ENCODE measurements at regions not wholly inside any gene's neighbourhood (a gene's known extent, or its start where the extent isn't known, plus 50 kb on each side); places are given as distances from the start of the nearest gene placed in this dataset.

DNA sequence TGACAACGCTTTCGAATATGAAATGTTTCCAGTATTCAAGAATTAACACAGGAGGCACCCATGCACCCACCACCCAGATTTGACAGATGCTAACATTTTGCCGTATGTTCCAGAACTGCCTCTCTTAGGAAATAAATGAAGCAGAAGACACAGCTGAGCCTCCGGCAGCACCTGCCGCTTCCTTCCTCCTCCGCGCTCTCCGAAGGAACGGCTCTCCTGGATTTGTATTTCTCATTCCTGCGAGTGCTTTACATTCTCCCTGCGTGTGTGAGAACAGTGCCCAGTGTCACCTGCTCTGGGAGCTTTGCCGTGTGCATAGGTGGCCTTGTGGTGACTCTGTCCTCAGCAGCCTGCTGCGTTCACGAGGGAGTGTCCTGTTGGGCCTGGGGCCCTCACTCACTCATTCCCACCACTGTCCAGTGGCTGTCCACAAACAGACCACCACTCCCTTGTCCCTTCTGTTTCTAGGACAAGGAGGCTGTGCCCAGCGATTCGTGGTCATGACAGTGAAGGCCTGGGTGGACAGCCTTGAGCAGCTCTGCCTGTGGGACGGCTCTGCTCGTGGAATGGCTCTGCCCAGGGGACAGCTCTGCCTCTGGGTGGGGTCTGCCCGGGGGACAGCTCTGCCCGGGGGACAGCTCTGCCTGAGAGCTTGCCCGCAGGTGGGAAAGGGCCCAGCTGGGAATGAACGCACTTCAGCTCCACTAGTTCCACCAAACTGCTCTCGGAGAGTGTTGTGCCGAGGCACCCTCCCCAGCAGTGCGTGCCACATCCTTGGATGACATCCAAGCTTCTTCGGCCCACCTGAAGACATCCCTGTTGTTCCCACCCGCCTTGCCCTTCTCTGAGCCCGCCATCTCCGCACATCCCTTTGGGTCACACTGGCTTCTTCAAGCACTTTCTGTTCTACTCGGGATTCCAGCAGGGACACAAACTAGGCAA is 170.5 kb upstream of the PPP1R26 start:
- DNase-seq (ENCODE audit: low read depth, low spot score): no peak

DNA sequence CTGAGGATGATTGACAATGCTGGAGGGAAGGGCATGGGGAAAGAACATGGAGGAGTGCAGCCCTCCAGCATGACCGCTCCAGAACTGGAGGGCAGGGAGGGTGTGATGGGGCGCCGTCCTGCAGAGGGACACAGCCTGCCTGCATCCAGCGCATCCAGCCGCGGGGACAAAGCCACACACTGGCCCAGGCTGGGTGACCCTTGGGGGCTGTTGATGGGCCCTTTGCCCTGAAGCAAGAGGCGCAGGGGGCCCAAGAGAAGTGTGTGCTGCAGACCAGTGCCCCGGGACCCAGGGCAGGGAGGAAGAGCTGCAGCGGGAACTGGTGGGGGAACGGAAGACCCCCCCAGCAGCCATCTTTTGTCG is 169.8 kb upstream of the PPP1R26 start:
- no peak for DNase-seq (ENCODE audit: low read depth, low spot score)

DNA sequence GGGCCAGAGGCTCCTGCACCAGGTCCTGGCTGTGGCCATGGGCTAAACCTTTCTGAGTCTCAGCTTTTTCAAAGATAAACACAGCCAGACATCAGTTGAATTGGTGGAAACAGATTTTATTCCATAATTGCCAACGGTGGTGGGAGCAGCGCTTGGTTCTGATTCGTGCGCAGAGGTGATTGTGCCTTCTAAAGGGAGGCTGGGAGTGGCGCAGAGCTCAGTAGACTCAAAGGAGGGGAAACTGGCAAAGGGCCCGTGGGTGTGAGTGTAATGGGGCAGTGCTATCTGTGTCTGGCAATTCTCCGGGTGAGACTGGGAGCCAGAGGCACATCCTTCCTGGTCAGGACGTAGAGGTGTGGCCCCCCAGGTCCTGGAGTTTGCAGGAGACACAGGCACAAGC is 169.4 kb upstream of the PPP1R26 start:
- DNase-seq (ENCODE audit: low read depth, low spot score): no peak

DNA sequence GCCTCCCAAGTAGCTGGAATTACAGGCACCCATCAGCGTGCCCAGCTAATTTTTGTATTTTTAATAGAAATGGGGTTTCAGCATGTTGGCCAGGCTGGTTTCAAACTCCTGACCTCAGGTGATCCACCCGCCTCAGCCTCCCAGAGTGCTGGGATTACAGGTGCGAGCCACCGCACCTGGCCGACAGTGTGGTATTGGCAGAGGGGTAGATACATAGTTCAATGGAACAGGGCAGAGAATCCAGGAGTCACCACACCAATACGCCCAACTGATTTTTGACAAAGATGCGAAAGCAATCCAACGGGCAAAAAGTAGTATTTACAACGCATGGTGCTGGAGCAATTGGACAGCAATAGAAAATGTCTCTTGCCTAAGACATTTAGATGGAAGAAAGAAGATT is 164.0 kb upstream of the PPP1R26 start:
- no peak for DNase-seq (ENCODE audit: low read depth, low spot score)

DNA sequence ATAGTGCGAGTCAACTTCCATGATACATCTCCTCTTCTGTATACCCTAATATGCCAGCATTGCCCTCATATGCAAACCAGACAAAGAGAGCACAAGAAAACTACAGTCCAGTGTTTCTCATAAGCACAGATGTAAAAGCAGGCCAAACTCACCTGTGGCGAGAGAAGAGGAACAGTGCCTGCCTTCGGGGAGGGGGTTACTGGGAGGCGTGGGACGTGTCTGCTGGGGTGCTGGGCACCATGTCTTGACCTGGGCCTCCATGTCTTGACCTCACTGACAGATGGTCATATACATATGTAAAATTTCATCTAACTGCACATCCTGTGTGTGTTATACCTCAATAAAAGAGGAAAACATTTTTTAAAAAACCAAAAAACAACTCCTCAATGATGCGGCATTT is 159.3 kb upstream of the PPP1R26 start:
- DNase-seq (ENCODE audit: low read depth, low spot score): no peak

DNA sequence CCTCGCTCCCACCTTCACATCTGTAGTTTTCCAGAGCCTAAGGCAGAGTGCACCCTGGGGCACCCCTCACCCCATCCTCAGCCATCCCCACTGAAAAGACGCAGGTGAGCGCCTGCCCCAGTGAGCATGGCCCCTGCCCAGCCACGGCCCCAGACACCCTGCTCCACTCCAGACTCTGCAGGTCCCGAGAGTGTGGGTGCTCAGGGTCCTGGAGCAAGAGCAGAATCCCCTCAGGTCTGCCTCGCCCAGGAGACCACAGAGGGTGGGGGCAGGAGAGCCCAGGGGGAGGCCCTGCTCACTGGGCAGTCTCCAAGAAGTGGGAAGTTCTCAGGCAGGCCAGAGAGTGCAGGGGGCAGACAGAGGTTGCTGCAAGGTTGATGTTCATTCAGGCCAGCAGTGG is 158.6 kb upstream of the PPP1R26 start:
- DNase-seq (ENCODE audit: low read depth, low spot score): no peak

DNA sequence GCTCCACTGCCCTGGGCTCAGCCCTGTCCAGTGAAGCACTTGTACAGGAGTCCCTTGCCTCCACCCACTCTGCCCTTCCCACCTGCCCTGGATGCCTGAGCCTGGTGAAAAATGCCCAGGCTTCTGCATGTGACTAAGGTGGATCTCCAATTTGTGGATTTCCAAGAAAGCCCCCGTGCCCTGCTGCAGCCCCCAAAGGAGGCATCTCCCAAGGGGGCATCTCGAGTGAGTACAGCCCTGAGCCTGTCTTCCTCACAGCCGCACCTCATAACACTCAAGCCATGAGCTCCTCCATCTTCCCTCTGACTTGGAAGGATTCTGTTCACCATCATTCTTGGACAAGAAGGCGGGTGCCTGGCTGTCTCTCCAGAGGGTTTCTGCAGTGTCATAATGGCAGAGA is 158.0 kb upstream of the PPP1R26 start:
- DNase-seq (ENCODE audit: low read depth, low spot score): no peak

DNA sequence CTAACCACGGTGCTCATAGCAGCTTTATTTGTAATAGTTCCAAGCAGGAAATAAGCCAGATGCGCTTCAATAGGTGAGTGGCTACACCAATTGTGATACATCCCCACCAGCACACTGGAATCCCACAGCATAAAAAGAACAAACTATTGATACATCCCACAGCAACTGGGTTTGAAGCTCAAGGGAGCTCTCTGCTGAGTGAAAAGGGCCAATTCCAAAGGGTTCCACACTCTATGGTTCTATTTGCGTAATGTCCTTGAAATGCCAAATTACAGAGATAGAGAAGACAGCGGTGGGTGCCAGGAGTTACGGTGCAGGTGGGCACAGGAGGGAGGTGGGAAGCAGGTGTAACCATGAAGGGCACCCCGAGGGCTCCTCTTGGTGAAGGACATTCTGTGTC is 155.3 kb upstream of the PPP1R26 start:
- no peak for DNase-seq (ENCODE audit: low read depth, low spot score)

DNA sequence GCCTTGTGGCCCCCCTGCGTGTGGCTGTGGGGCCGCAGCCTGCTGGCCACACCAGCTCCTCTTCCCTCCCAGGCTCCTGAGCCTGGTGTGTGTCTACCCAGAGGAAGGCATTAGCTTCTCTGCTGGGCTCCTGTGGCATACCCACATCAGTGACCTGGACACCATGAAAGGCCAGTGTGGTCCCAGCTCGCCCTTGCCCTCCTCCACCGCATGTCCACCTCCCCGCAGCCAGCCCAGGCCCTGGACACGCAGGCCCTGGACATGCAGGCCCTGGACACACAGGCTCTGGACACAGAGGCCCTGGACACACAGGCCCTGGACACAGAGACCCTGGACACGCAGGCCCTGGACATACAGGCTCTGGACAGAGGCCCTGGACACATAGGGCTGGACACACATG is 153.4 kb upstream of the PPP1R26 start:
- DNase-seq (ENCODE audit: low read depth, low spot score): no peak

DNA sequence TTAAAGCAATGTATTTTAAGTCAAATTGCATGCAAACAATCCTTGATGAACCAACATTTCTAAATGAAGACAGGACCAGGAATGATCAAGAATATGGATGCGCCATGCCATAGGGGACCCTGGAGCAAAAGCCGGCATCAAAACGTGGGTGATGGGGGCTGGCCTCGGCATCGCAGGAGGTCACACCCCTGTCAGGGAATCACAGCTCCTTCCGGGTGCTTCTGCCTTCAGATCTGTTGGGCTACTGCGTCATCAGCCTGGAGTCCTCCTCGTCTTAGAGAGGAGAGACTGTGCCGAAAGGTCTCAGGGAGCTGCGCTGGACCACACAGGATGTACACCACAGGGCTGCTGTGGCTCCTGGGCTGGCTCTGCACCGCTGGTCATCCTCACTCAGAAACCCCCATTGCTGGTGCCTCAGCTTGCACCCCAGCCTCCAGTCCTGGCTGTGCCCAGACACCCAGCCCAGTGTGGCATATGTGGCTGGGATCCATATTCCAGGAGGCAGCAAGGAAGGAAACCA is 152.9 kb upstream of the PPP1R26 start:
- DNase-seq (ENCODE audit: low read depth, low spot score): no peak

DNA sequence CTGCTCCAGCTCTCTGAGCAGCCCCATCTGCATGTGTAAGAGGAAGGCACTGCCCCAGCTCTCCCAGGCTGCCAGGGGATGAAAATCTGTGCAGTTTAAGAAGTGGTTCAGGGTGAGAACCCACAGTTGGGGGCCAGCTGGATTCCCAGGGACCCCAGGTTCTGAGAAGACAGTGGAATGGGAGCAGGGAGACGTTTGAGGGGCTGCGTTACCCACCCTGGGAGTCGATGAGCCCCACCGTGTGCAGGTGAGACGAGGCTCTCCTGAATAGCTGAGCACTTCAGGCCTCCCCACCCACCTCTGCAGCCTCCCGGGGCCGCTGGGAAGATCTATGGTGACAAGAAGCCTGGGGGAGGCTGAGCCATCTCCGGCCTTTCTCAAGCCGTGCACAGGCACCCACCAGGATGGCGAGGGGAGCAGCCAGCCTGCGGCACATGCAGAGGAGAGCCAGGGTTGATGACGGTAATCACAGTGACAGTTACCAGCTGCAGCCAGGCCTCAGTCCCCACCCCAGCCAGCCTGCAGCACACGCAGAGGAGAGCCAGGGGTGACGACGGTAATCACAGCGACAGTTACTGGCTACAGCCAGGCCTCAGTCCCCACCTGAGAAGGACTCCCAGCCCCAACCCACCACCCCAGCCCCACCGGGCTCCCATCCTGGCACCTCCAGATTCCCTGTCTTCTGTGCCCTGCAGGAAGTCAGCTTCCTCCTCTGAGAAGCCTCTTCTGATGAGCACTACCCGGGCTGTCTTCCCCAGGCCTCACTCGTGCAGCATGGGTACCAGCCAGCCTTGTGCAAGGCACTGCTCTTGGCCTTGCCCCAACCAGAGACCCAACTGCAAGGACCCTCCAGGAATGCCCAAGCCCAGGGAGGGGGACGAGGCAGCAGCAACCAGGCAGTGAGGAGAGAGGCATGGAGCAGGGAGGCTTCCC is 150.8 kb upstream of the PPP1R26 start:
- no peak for DNase-seq (ENCODE audit: low read depth, low spot score)

DNA sequence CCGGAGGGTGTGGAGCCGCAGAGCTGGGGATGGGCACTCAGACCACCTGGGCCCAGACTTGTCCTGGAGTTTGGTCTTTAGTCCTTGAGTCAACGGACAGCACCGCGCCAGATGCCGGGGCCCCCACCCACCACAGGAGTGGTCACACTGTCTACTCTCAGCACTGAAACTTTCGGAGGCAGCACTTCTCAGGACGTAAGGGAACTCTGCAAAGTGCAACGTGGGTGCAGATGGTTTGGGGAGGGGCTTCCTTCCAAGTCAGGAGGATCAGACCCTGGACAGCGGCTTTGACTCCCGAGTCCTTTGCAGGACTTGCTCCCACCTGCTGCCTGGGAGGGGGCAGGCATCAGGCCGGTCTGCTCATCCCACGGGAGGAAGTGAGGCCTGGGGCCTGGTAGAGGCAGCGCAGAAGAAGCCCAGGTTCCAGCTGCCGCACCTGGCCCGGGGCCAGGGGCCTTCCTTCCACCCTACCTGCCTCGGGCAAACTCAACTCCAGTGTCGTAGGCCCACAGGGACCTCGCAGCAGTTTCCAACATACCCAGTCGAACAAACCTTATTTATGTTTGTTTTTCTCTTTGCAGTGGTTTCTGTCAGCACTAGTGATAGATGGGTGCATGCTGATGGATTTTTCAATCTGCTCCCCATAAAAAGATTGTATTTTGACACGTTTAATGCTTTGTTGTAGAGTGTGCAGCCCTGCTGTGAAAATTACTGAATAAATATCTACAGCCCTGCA is 149.8 kb upstream of the PPP1R26 start:
- DNase-seq (ENCODE audit: low read depth, low spot score): no peak

DNA sequence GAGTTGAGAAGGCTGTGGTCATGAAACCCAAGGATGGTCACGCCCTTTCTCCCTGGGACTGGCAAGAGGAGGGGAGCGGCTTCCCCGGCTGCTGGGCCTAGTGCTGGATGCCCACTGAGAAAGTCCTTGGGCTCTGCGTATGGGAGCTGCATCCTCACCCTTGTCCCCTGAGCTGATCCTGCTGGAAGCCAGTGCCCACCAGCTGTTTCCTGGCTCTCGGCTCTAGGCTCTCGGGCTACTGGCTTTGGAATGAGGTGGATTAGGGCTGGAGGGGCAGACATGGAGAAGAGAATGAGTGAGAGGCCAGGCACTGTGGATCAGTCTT is 149.3 kb upstream of the PPP1R26 start:
- DNase-seq (ENCODE audit: low read depth, low spot score): no peak

DNA sequence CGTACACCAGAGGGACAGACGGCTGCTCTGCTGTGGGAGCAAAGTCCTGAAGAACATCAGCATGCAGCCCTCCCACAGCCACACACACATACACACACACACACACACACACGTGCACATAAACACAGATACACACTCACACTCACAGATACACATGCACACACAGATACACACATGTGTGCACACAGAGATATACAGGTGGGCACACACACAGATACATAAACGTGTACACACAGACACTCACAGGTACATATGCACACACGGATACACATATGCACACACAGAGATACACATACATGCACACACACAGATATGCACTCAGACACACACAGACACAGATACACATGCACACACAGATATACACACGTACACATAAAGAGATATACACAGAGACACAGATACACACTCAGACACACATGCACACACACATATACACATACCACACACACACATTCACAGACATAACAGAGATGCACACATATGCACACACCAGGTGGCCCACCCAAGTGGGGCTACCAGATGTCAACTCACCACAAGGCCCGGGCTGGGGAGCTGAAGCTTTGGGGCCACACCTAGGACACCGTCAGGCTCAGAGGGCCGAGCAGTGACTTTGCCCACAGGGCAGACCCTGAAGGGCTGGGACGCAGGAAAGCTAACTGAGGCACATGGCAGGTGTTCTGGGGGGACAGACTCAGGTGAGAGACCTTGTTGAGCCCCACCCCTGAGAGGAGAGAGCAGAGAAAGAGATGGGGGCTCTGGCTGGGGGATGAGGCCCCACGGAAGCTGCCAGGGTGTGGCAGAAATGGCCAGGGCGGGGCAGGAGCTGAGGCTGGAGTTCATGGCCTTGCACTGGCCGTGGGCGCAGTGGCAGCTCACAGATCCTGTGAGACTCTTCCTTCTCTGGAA is 148.6 kb upstream of the PPP1R26 start:
- no peak for DNase-seq (ENCODE audit: low read depth, low spot score)

DNA sequence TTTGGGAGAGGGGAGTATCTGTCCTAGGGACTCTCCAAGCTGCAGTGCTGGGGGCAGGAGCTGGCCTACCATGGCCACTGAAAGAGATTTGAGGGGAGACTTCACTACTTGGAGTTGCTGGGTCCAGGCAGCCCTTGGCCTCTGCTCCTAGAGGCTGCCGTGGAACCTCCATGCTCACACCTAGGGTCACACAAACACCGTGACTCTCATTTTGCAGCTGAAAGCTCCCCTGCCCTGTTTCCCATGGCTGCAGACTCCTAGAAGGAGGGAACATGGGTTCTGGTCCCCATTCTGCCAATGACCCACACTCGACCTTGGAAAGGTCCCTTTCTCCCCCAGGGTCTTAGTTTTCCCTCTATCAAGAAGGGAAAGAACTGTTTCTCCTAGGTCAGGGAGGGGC is 147.1 kb upstream of the PPP1R26 start:
- no peak for DNase-seq (ENCODE audit: low read depth, low spot score)

DNA sequence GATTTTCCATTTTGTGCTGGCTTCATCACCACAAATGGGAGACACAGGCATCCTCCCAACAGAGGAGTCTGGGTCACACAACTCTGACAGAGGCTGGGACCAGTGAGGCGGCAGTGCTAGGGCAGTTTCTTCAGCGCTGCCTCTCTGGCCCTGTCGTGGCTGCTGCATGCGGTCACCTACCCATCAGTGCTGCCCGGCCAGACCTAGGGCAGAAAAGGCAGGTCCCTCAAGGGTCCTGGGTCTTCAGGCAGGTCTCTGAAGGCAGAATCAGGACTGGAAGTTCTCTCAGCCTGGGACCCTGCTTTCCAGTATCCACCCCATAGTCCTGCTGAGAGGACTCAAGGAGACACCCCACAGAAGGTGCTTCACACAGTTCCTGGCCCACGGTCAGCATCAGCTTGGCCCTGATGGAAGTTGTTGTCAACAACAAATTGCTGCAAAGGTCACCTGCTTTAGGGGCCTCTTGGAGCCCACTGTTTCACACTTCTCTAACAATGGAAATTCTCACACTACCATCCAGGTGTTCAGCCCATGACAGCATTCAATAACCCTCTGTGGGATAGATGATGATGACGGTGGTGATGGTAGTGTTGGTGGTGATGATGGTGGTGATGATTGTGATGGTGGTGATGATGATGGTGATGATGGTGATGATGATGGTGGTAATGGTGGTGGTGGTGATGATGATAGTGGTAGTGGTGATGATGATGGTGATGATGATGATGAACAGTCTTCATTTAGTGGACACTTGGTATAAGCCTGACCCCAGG is 146.4 kb upstream of the PPP1R26 start:
- no peak for DNase-seq (ENCODE audit: low read depth, low spot score)

DNA sequence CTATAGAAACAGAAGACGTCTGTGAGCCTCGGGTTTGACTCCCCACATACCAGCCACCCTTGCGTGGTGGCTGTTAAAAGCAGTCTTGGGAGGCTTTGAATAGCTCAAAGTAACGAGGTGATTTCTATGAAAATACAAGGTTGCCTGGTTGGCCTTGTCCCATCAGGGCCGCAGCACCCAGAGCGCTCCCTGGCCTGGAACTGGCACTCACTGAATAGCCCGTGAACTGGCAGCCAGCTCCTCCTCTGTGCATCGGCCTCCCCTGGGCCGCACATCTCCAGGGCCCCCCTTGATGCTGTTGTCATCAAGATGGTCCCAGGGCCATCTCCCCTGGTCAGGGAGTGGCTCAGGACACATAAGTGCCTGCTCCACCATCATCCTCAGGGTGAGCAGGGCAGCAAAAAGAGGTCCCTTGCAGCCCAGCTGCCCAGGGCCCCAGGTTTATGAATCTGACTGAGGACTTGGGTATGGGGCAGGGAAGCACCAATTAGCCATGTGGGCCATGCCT is 144.6 kb upstream of the PPP1R26 start:
- no peak for DNase-seq (ENCODE audit: low read depth, low spot score)

DNA sequence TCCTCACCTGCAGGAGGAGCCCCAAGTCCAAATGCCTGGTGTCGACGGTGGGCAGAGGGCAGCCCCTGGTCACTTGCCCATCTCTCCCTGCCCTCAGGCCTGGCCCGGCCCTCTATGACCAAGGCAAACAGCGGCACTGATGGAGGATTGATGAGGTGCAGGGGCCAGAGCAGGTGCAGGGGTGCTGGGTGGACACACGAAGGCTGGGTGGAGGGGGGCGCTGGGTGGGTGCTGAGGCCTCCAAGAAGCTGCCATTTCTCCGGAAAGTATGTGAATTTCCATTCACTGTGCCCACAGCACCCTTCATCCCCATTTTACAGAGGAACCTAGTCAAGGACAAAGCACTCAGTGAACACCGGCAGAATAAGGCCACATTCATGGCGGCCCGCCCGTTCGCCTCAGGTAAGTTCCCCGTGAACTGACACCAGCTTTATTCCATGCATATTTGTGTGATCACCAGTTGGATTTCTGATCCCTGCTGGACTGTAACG is 143.8 kb upstream of the PPP1R26 start:
- DNase-seq (ENCODE audit: low read depth, low spot score): no peak

DNA sequence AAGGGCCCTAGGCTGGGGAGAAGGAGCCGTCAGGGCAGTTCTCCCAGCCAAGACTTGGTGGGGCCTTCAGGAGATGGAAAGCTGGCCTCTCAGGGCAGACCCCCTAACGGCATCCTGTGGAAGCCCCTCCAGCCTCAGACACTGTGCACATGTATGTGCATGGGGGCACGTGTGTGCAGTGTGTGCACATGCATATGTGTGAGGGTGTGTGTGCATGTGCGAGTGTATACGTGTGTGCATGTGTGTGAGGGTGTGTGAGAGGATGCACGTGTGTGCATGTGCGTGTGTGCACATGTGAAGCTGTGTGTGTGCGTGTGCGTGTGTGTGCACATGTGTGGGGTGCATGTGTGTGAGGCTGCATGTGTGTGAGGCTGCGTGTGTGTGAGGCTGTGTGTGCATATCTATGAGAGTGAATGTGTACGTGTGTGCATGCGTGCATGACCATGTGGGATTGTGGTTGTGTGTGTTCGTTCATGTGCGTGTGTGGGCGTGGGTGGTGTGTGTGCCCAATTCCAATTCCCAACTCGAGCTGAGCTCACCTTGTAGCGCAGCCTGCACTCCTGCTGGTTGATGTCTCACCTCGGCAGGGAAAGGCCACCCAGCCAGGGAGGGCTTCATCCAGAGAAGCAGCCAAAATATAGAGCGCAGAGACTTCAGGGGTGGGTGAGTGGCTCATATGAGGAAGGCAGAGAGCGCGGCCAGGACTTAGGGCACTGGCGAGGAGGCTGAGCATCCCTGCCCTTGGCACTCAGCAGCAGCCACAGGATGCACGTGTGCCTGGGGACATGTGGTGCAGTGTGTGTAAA is 142.7 kb upstream of the PPP1R26 start:
- DNase-seq (ENCODE audit: low read depth, low spot score): no peak

Measured in astrocyte of the hippocampus (primary cell).